MCF 10A (cell line): ENCODE measurements at regions not wholly inside any gene's neighbourhood (a gene's known extent, or its start where the extent isn't known, plus 50 kb on each side); places are given as distances from the start of the nearest gene placed in this dataset.

Source experiments
- BruUV-seq: library from RNA; stranded (reverse); fragments of 400-500 nt; replicated peaks from 2 replicates; lab custom pipeline; 2021; lab: Mats Ljungman, UMichigan
- CTCF ChIA-PET: fragments of 300-600 bp; sonication (Branson Sonifier 250); formaldehyde crosslinking; extraction: SDS; loops from one replicate; lab custom pipeline; 2021; ENCODE audit warnings: antibody characterized with exemption, inconsistent platforms; lab: Yijun Ruan, JAX
- POLR2A ChIA-PET: fragments of 300-600, 350-650 bp; sonication (Branson Sonifier 250); formaldehyde crosslinking; extraction: SDS; loops from one replicate; lab custom pipeline; 2020; ENCODE audit warnings: antibody characterized with exemption, inconsistent platforms; lab: Yijun Ruan, JAX
- DNase-seq: peaks from one replicate; pipeline ENCODE4 v3.0.0-alpha.2; 2018; ENCODE audit not compliant: unreplicated experiment
- H3K27ac Mint-ChIP-seq: one replicate; pipeline ENCODE4 v1.8.0; 2022; ENCODE audit warnings: mild to moderate bottlenecking, low read depth, mixed read lengths; ENCODE audit not compliant: unreplicated experiment
- H3K27me3 Mint-ChIP-seq: one replicate; pipeline ENCODE4 v1.8.0; 2022; ENCODE audit warnings: mixed read lengths; ENCODE audit not compliant: insufficient read depth, unreplicated experiment
- H3K36me3 Mint-ChIP-seq: one replicate; pipeline ENCODE4 v1.8.0; 2022; ENCODE audit warnings: mild to moderate bottlenecking, moderate library complexity, mixed read lengths; ENCODE audit not compliant: insufficient read depth, unreplicated experiment
- H3K4me1 Mint-ChIP-seq: one replicate; pipeline ENCODE4 v1.8.0; 2022; ENCODE audit warnings: mixed read lengths; ENCODE audit not compliant: insufficient read depth, unreplicated experiment
- H3K4me3 Mint-ChIP-seq: one replicate; pipeline ENCODE4 v1.8.0; 2022; ENCODE audit warnings: mild to moderate bottlenecking, moderate library complexity, mixed read lengths; ENCODE audit not compliant: unreplicated experiment
- H3K9me3 Mint-ChIP-seq: one replicate; pipeline ENCODE4 v1.8.0; 2022; ENCODE audit warnings: mixed read lengths; ENCODE audit not compliant: unreplicated experiment
- CTCF ChIP-seq: fragments of 200-600 bp; IDR thresholded peaks from one replicate; pipeline ENCODE4 v1.8.0; 2022; ENCODE audit warnings: antibody characterized with exemption, mild to moderate bottlenecking; ENCODE audit not compliant: unreplicated experiment
- intact Hi-C: fragments of 100-400 bp; cut with micrococcal nuclease; formaldehyde crosslinking; loops from 2 replicates; pipeline ENCODE4 v1.14.1; 2022

- BruUV-seq, result no TSS peak
- H3K36me3 Mint-ChIP-seq, result no peaks in the 10 kb centered on the region
- H3K27ac Mint-ChIP-seq, result no peak overlapping the region
- no peak for TF ChIP-seq CTCF
- CTCF ChIA-PET, result no interaction called here
- intact Hi-C loops, result no loop called here
- no peak for DNase-seq
- no peak overlapping the region for H3K4me3 Mint-ChIP-seq
- H3K4me1 Mint-ChIP-seq, result no peaks in the 10 kb centered on the region
- POLR2A ChIA-PET, result no interaction called here
- peaks cover 16% of the 10 kb centered on the region for H3K27me3 Mint-ChIP-seq
- H3K9me3 Mint-ChIP-seq, result no peaks in the 10 kb centered on the region
Observed at GRCh38 chr12:19802915-19803314, 363.6 kb downstream of the AEBP2 start.

- ChIA-PET CTCF (no interaction called here), POLR2A (no interaction called here)
- BruUV-seq, result no TSS peak
- Mint-ChIP-seq H3K36me3 (no peaks in the 10 kb centered on the region), H3K4me3 (no peak overlapping the region), H3K27me3 (peaks cover 16% of the 10 kb centered on the region), H3K9me3 (no peaks in the 10 kb centered on the region), H3K4me1 (no peaks in the 10 kb centered on the region), H3K27ac (no peak overlapping the region)
- TF ChIP-seq CTCF, result no peak
- intact Hi-C loops, result no loop called here
- DNase-seq, result no peak
Observed at GRCh38 chr12:19804737-19805136, 365.4 kb downstream of the AEBP2 start.

DNA sequence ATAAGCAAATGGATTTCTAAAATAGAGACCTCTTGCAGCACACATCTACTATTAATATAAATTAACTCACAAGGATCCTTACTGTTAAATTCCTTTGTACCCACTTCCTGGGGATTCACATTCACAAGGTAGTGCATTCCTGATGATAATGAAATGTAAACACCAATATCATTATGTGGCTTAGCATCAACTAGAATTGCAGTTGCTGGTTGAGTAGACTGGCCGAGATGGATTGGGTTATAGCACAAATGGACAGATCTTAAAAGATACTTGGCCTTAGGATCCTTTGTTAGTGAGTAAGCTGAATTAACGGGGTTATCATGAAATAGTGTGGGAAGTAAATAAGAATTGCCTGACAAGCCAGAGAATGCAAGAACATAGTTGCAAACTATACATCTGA, 369.1 kb downstream of the AEBP2 start:
- POLR2A ChIA-PET, result no interaction called here
- BruUV-seq, result no TSS peak
- Mint-ChIP-seq H3K36me3 (no peaks in the 10 kb centered on the region), H3K4me3 (no peak overlapping the region), H3K27me3 (peaks cover 1% of the 10 kb centered on the region), H3K27ac (no peak overlapping the region), H3K9me3 (no peaks in the 10 kb centered on the region), H3K4me1 (no peaks in the 10 kb centered on the region)
- no peak for DNase-seq
- no peak for TF ChIP-seq CTCF
- intact Hi-C loops, result no loop called here
- CTCF ChIA-PET, result no interaction called here

DNA sequence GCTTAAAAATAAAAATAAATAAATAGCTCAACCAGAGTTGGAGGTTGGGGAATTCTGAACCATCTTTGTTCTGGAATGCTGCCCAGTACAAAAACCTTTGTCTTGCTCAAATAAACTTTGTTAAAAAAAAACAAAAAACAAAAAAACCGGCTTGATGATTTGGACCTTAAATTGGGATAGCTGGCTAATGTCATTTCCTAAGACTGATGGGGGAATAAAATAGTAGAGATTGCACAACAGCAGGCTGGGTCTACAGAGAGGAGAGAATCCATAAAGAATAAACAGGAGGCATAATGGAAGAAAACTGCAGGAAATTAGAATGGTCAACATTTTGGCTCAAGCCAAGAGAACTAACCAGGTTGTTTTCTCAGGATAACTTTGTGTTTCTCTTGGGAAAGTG, 370.9 kb downstream of the AEBP2 start:
- ChIA-PET CTCF (interaction anchor here (0.9 kb wide), 1 partner anchor 32 kb away, joined by 3 read pairs; no protein-coding TSS in a partner anchor), POLR2A (interaction anchor here (0.7 kb wide), 1 partner anchor 68 kb away, joined by 3 read pairs; no protein-coding TSS in a partner anchor)
- intact Hi-C loops, result no loop called here
- H3K4me1 Mint-ChIP-seq, result no peaks in the 10 kb centered on the region
- no peaks in the 10 kb centered on the region for H3K9me3 Mint-ChIP-seq
- H3K27ac Mint-ChIP-seq, result no peak overlapping the region
- H3K4me3 Mint-ChIP-seq, result no peak overlapping the region
- no peaks in the 10 kb centered on the region for H3K27me3 Mint-ChIP-seq
- TF ChIP-seq CTCF, result no peak
- H3K36me3 Mint-ChIP-seq, result no peaks in the 10 kb centered on the region
- BruUV-seq, result no TSS peak
- DNase-seq, result no peak
